NCI-H2029 treated with DMSO at 0.1 percent for 48 hours (cell line): ENCODE measurements at regions not wholly inside any gene's neighbourhood (a gene's known extent, or its start where the extent isn't known, plus 50 kb on each side); places are given as distances from the start of the nearest gene placed in this dataset.

ENCODE experiments used
- DNase-seq: peaks from one replicate; lab custom pipeline; 2025; lab: John Stamatoyannopoulos, UW

- no peak for DNase-seq
Observed at GRCh38 chr2:120548627-120549608, 186.8 kb upstream of the GLI2 start.

- no peak for DNase-seq
Observed at GRCh38 chr2:120549841-120550240, 185.8 kb upstream of the GLI2 start.

- DNase-seq, result no peak
Observed at GRCh38 chr2:120550282-120550681, 185.4 kb upstream of the GLI2 start.

- DNase-seq, result no peak
Observed at GRCh38 chr2:120550893-120551446, 184.7 kb upstream of the GLI2 start.

GRCh38 chr2:120551522-120551921, 184.1 kb upstream of the GLI2 start:
- no peak for DNase-seq

- no peak for DNase-seq
Observed at GRCh38 chr2:120552079-120552478, 183.6 kb upstream of the GLI2 start.

DNA sequence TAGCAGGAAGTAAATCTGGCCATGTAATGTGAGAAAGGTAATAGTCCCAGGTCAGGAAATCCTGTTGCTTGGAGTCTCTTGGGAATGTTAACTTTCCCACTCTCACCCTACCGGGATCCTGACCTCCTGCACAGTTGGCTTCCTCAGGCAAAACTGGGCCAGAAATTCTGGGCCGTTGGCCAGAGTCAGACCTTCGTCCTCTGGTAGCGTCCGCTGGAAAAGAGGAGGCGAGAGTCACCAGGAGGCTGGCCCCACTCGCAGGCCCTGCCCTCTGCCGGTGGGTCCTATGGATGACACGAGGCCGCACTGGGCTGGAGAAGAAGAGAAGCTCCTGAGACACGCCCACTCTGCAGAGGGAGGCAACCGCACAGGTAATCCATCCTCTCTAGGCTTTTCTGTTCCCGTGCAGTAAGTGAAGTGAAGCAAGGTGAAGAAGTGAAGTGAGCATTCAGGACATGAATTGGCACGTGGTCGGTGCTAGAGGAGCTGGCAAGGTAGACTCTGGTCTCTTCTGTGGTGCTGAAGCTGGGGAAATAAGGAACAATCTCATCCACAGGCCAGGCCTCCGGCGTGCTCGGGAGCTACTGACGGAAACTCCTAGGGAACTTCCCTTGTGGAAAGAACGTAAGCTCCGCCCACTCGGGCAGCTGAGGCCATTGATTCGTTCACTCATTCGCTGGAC, 182.7 kb upstream of the GLI2 start:
- peak; percentile 58 for DNase-seq

DNA sequence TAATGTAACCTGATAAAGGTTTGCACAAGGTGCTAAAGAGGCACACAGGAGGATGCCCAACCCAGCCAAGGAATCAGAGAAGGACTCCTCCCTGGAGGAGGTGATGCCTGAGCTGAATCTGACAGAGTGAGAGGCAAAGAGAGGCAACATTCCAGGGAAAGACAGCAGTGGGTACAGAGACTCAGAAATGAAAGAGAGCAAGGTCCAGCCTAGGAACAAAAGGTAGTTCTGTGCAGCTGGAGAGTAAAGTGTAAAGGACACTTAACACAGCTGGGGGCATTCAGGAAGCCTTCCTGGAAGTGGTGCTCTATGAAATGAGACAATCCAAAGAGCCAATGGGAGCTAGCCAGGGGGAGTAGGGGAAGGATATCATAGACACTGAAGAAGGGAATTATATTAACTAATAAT, 181.0 kb upstream of the GLI2 start:
- no peak for DNase-seq

DNA sequence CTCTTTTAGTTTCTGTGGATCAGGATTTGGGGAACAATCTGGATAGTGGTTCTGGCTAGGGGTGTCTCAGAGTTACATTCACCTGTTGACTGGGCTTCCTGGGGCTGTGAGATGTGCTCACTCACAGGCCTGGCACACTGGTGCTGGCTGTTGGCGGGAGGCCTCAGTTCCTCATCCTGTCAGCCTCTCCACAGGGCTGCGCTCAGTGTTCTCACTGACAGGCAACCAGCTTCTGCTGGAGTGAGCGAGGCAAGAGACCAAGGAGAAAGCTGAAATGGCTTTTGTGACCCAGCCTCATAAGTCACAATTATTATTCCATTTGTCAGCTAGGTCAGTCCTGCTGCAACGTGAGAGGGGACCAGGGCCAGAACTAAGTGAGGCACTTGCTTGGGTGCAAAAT, 180.6 kb upstream of the GLI2 start:
- DNase-seq, result no peak

DNA sequence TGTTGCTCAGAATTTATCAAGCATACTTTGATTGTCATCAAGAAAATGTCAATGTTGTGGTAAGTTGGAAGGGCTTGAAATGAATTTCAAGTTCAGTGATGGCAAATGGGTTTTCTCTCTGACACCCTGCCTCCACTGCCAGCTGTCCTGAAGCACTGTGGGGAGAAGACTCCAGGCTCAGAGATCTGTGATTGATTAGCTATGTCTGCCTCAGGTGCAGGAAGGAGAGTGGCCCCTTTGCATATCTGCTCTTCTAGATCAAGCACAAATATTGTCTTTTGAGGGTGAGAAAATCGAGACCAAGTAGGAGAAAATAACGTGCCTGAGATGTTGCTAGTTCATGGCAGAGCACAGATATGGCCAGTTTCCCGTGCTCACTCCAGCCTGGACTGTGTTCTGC, 178.8 kb upstream of the GLI2 start:
- no peak for DNase-seq

DNA sequence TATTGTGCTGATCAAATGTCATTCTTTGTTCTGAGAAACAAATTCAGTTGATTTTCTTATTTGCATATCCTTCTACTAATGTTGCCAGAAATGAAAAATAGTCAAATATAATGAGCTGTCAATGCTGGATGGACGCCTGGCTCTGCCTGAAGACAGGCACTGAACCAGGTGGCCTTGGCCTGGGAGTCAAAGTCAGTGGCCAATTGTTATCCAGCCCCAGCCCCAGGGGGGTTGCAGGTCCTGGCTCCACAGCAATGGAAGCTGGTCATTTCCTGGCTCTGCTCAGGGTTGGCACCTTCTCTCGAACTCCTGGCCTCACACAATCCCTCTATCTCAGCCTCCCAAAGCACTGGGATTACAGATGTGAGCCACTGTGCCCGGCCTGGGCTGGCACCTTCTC, 176.8 kb upstream of the GLI2 start:
- no peak for DNase-seq

- DNase-seq, result no peak
Observed at GRCh38 chr2:120559401-120559800, 176.3 kb upstream of the GLI2 start.

DNA sequence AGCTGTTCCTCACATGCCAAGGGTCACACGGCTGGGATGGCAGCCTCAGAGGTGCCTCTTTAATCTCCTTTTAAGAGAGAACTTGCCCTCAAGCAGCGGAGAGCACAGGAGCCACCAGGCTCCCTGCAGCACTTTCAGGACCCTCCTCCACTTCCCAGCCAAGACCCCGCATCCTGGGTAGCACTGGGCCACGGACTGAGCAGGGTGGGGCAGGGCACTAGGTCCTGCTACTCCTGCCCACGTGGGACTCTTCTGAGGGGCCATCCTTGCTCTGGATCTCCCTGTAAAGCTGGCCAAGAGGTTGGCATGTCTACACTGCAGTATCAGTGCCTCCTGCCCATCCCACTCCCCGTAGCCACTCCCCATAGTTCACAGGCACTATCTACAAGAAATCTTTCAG, 175.3 kb upstream of the GLI2 start:
- DNase-seq, result no peak

DNA sequence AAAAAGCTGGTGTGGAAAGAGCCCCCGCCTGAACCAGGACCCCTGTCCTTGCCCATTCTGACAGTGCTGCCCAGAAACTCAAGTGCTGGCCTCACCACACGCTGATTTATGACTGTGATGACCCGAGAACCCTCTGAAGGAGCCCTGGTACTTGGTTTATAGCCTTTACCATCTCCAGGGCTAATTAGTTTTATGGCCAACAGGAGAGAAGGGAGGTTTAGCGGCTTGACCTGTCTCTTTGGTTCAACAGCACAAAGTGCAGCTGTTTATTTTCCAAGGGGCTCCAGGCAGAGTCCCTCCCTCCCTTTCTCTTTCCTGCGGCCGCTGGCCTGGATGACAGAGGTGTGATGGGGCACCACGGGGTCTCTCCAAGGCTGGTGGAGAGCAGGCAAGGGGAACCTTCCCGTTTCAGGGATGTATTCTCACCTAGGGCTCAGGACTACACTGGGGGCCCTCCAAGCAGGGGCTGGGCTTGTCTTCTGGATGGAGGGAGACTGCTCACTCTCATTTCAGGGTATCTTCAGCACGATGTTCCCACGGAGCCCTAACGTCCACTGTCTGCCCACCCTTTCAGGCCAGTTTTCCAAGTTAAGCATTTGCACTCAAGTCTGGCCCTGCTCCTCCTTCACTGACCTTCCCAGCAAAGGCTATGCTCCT, 174.2 kb upstream of the GLI2 start:
- no peak for DNase-seq

DNA sequence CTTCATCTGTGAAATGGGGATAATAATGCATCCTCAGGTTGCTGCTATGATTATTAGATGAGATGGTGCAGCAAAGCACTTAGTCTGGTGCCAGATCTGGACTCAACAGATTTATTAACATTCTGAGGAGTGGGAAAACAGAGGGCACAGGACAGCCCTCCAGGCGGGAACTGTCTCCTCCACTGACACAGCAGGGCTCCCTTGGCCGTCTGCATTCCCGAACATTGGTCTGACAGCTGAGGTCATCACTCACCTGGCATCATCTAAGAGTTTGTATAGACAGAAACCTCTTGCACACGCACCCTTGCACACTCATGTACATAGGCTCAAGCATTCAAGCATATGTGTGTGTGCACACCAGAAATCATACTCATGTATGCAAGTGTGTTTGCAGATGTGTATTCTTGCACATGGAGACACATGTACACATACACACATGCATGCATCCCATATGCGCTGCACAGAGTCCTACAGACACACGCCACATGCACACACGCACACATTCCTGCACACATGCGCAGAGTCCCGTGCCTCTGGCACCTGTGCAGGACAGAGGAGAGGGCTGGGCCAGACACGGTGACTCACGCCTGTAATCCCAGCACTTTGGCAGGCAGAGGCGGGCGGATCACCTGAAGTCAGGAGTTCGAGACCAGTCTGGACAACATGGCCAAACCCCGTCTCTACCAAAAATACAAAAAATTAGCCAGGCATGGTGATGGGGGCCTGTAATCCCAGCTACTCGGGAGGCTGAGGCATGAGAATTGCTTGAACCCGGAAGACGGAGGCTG, 173.3 kb upstream of the GLI2 start:
- no peak for DNase-seq

DNA sequence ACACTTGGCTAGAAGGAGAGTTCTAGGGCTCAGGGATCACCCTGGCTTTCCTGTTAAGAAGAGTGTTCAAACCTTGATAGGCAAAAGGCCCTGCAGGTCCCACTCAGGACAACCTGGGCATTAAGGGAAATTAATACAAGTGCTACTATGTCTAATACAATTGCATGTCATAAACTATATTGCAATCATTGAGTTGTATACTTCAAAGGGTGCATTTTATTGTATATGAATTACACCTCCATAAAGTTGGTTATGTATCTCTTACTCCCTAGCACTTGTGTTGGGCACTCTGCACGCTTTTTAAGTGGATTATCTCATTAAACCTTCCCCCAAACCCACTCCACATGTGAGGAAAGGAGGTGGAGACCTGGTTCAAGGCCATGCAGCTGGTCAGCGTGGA, 172.1 kb upstream of the GLI2 start:
- DNase-seq, result no peak

- no peak for DNase-seq
Observed at GRCh38 chr2:120564213-120565094, 171.2 kb upstream of the GLI2 start.

GRCh38 chr2:120565095-120565460, 170.6 kb upstream of the GLI2 start:
- no peak for DNase-seq

GRCh38 chr2:120565929-120566328, 169.7 kb upstream of the GLI2 start:
- DNase-seq, result no peak

GRCh38 chr2:120566331-120567035, 169.2 kb upstream of the GLI2 start:
- no peak for DNase-seq
